ENCODE measurements at regions not wholly inside any gene's neighbourhood (a gene's known extent, or its start where the extent isn't known, plus 50 kb on each side); places are given as distances from the start of the nearest gene placed in this dataset.

DNA sequence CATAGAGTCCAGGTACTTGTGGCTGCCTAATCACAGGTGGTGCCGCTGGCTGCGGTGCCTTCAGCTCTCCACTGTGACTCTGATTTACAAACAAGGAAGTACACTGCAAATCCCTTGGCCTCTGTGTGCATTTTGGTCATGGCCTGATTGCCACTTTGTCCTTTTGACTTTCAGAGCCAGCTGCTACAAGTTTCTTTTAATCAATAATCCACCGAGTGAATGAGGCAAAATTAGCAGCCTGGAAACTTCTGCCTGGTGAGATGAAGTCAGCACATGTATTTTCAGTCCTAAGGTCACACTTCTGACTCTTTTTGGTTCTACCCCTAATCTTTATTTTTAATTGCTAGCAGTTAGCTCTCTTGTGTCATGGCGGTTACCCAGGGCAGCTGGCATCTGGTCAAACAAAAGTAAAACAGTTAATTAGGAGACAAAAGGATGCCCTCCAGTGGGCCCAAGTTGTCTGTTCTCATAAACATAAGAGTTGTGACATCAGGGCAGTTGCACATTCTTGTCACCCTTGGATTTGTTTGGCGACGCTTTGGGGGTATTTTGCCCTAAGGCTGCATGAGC, 62.3 kb upstream of the LNX1 start:
- no peaks in the 10 kb centered on the region for H3K36me3 ChIP-seq

DNA sequence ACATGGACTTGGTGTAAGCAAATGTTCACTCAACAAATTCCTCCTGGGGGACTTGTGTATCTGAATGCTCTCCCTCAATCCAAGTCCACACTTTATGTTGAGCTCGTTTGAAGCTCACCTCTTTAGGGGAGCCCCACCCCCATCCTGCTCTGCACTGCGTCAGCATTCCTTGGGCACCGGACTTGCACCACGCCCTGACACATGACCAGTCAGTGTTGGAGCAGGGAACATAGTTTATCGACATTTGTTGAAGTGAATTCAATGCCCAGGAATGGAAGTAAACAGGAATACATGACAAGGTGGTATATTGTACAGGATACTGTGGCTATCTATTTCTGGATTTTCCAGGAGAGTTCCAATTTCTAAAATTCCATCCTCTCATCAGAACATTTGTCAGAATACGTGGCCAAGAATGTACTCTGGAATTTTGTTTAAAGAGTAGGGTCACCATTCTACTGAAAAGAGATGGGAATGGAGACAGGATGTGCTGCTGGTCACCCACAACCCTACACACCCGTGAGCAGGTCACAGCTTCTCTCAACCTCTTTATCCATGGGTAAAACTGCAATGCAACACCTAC, 60.0 kb upstream of the LNX1 start:
- TF ChIP-seq, protein P1, sequence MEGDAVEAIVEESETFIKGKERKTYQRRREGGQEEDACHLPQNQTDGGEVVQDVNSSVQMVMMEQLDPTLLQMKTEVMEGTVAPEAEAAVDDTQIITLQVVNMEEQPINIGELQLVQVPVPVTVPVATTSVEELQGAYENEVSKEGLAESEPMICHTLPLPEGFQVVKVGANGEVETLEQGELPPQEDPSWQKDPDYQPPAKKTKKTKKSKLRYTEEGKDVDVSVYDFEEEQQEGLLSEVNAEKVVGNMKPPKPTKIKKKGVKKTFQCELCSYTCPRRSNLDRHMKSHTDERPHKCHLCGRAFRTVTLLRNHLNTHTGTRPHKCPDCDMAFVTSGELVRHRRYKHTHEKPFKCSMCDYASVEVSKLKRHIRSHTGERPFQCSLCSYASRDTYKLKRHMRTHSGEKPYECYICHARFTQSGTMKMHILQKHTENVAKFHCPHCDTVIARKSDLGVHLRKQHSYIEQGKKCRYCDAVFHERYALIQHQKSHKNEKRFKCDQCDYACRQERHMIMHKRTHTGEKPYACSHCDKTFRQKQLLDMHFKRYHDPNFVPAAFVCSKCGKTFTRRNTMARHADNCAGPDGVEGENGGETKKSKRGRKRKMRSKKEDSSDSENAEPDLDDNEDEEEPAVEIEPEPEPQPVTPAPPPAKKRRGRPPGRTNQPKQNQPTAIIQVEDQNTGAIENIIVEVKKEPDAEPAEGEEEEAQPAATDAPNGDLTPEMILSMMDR (IDR thresholded peaks at IDR 0.05; ENCODE audit: borderline replicate concordance): no peak
- peak; percentile 37 for DNase-seq
- Histone ChIP-seq H3K36me3 (no peaks in the 10 kb centered on the region), H3K27me3 (ENCODE audit: low read depth) (no peaks in the 10 kb centered on the region), H3K4me3 (peak overlapping the region; percentile 59), H3K9me3 (replicated peaks) (no peaks in the 10 kb centered on the region), H3K27ac (replicated peaks) (peak overlapping the region; percentile 83), H3K4me1 (peaks cover 43% of the 10 kb centered on the region)
- intact Hi-C loops (cut with micrococcal nuclease): no loop called here

More for the DNA sequence above, 62.3 kb upstream of the LNX1 start:
- intact Hi-C loops (cut with micrococcal nuclease): no loop called here
- Histone ChIP-seq H3K27ac (replicated peaks) (peak overlapping the region; percentile 83), H3K9me3 (replicated peaks) (no peaks in the 10 kb centered on the region), H3K4me3 (no peak overlapping the region), H3K4me1 (peaks cover 26% of the 10 kb centered on the region), H3K27me3 (ENCODE audit: low read depth) (no peaks in the 10 kb centered on the region)
- no peak for DNase-seq
- TF ChIP-seq, protein P1 (IDR thresholded peaks at IDR 0.05; ENCODE audit: borderline replicate concordance): peak; percentile 30

GRCh38 chr4:53649357-53649756, 58.1 kb upstream of the LNX1 start:
- TF ChIP-seq, protein P1 (IDR thresholded peaks at IDR 0.05; ENCODE audit: borderline replicate concordance): no peak
- Histone ChIP-seq H3K4me3 (peak overlapping the region; percentile 59), H3K27ac (replicated peaks) (peak overlapping the region; percentile 83), H3K27me3 (ENCODE audit: low read depth) (no peaks in the 10 kb centered on the region), H3K9me3 (replicated peaks) (no peaks in the 10 kb centered on the region), H3K4me1 (peaks cover 52% of the 10 kb centered on the region), H3K36me3 (no peaks in the 10 kb centered on the region)
- DNase-seq: no peak
- intact Hi-C loops (cut with micrococcal nuclease): no loop called here

DNA sequence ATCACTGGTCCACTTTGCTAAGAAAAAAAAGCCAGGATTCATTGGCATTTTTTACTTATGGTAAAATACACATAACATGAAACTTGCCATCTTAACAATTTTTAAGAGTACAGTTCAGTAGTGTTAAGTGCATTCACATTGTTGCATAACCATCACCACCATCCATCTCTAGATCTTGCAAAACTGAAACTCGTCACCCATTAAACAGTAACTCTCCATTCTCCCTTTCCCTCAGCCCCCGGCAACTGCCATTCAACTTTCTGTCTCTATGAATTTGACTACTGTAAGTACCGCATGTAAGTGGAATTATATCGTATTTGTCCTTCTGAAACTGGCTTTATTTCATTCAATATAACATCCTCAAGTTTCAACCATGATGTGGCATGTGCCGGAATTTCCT, 56.3 kb upstream of the LNX1 start:
- Histone ChIP-seq H3K4me1 (peaks cover 36% of the 10 kb centered on the region), H3K27ac (replicated peaks) (peak overlapping the region; percentile 53), H3K9me3 (replicated peaks) (no peaks in the 10 kb centered on the region), H3K27me3 (ENCODE audit: low read depth) (no peaks in the 10 kb centered on the region), H3K4me3 (no peak overlapping the region), H3K36me3 (no peaks in the 10 kb centered on the region)
- no peak for DNase-seq
- intact Hi-C loops (cut with micrococcal nuclease): no loop called here
- TF ChIP-seq, protein P1 (IDR thresholded peaks at IDR 0.05; ENCODE audit: borderline replicate concordance): no peak

DNA sequence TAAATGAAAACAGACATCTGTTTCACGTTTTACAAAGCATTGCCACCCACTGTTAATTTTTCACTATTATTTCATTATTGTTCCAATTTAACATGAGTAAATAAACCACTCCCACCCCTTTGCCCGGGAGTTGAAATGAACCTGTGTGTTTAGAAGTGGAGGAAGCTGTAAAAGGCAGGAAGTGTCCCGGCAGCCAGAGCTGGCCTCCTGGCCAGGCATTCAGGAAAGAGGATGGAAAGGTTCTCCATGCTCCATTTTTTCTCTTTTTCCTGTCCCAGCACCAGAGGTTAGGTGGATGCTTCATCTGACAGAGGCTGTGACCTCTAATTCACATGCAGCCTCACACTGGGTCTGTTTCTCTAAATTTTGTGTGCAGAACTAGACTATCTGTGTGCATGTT, 55.5 kb upstream of the LNX1 start:
- Histone ChIP-seq H3K27me3 (ENCODE audit: low read depth) (no peaks in the 10 kb centered on the region), H3K9me3 (replicated peaks) (no peaks in the 10 kb centered on the region), H3K4me1 (peaks cover 36% of the 10 kb centered on the region), H3K27ac (replicated peaks) (peak overlapping the region; percentile 53), H3K4me3 (no peak overlapping the region), H3K36me3 (no peaks in the 10 kb centered on the region)
- intact Hi-C loops (cut with micrococcal nuclease): no loop called here
- TF ChIP-seq, protein P1 (IDR thresholded peaks at IDR 0.05; ENCODE audit: borderline replicate concordance): no peak
- DNase-seq: no peak
